Suprapubic skin (tissue), 4 donors: ENCODE measurements at regions not wholly inside any gene's neighbourhood (a gene's known extent, or its start where the extent isn't known, plus 50 kb on each side); places are given as distances from the start of the nearest gene placed in this dataset.

Source experiments
- CTCF ChIP-seq, 2 donors: fragments of 200-600 bp in 1 of 2; fragments of 450-650 bp in 1 of 2; sonication (generic) in 1 of 2; IDR thresholded peaks; one replicate each; pipeline ENCODE4 v1.5.1; 2016 to 2019; ENCODE audit warnings: antibody characterized with exemption in 2 of 2, mild to moderate bottlenecking in 1 of 2, moderate library complexity in 1 of 2
- EP300 ChIP-seq: sonication (generic); formaldehyde crosslinking; IDR thresholded peaks from one replicate; pipeline ENCODE4 v1.6.1; 2017; ENCODE audit warnings: antibody characterized with exemption
- POLR2A ChIP-seq, 2 donors: fragments of 450-650 bp; IDR thresholded peaks; one replicate each; pipeline ENCODE4 v1.6.1; 2017; ENCODE audit warnings: antibody characterized with exemption in 2 of 2, mild to moderate bottlenecking in 2 of 2, moderate library complexity in 2 of 2
- POLR2AphosphoS5 ChIP-seq, 3 donors: sonication (generic); formaldehyde crosslinking; IDR thresholded peaks; one replicate each; pipeline ENCODE4 v1.6.1; 2017; ENCODE audit warnings: antibody characterized with exemption in 3 of 3

GRCh38 chr7:157468221-157469111, 131.7 kb downstream of the DNAJB6 start:
- TF ChIP-seq POLR2A (IDR thresholded peaks at IDR 0.05) (no peak), CTCF (IDR thresholded peaks at IDR 0.05) (no peak), EP300 (no peak), POLR2AphosphoS5 (IDR thresholded peaks at IDR 0.05) (no peak)
